Bronchial epithelial cell (primary cell): ENCODE measurements at regions not wholly inside any gene's neighbourhood (a gene's known extent, or its start where the extent isn't known, plus 50 kb on each side); places are given as distances from the start of the nearest gene placed in this dataset.
A peak's percentile ranks its signal among the peaks of the same experiment; 100 is the strongest.
"Not testable (repeated sequence)": the region's sequence is repeated elsewhere in the genome, so short reads cannot be mapped to it uniquely, and the experiment has no call there.

Source experiments
- DNase-seq: peaks from one replicate; pipeline ENCODE4 v3.0.0-alpha.2; 2010; ENCODE audit warnings: low read depth
- FAIRE-seq: peaks from 2 replicates; lab custom pipeline; 2011; peaks lifted over from hg19 to GRCh38; lab: Jason Lieb, UNC
- H3K27me3 ChIP-seq: 2 replicates; pipeline ENCODE4 v1.5.1; 2011; ENCODE audit warnings: low read length; ENCODE audit not compliant: control insufficient read depth, insufficient read depth
- H3K36me3 ChIP-seq: 2 replicates; pipeline ENCODE4 v1.5.1; 2011; ENCODE audit warnings: low read length; ENCODE audit not compliant: control insufficient read depth, insufficient read depth
- H3K4me3 ChIP-seq: 2 replicates; pipeline ENCODE4 v1.5.1; 2011; ENCODE audit warnings: mild to moderate bottlenecking, low read depth, low read length, control low read depth
- CTCF ChIP-seq: IDR thresholded peaks from 2 replicates; pipeline ENCODE4 v1.5.1; 2011; ENCODE audit warnings: mild to moderate bottlenecking, moderate library complexity, low read length, control low read depth, inconsistent platforms; ENCODE audit not compliant: insufficient read depth, severe bottlenecking

- no peak for DNase-seq
- FAIRE-seq: peak; percentile 70
- Histone ChIP-seq H3K27me3 (no peaks in the 10 kb centered on the region), H3K4me3 (no peak overlapping the region), H3K36me3 (no peaks in the 10 kb centered on the region)
- TF ChIP-seq CTCF: no peak
Observed at GRCh38 chr10:45135443-45136198, 134.9 kb downstream of the ZNF22 start.

GRCh38 chr10:45136256-45136655 is 135.5 kb downstream of the ZNF22 start:
- no peak for DNase-seq
- Histone ChIP-seq H3K36me3 (no peaks in the 10 kb centered on the region), H3K27me3 (no peaks in the 10 kb centered on the region), H3K4me3 (no peak overlapping the region)
- TF ChIP-seq CTCF: no peak
- FAIRE-seq: no peak

GRCh38 chr10:45144326-45145070 is 143.8 kb downstream of the ZNF22 start:
- H3K27me3 ChIP-seq: no peaks in the 10 kb centered on the region

GRCh38 chr10:45145143-45145542 is 144.4 kb downstream of the ZNF22 start:
- not testable (repeated sequence) for FAIRE-seq, DNase-seq

More at GRCh38 chr10:45144326-45145070, 143.8 kb downstream of the ZNF22 start:
- TF ChIP-seq CTCF: no peak
- H3K4me3 ChIP-seq: no peak overlapping the region
- no peak for DNase-seq
- H3K36me3 ChIP-seq: no peaks in the 10 kb centered on the region
- FAIRE-seq: no peak

GRCh38 chr10:45147000-45147399 is 146.3 kb downstream of the ZNF22 start:
- Histone ChIP-seq H3K27me3 (no peaks in the 10 kb centered on the region), H3K36me3 (no peaks in the 10 kb centered on the region), H3K4me3 (no peak overlapping the region)
- no peak for TF ChIP-seq CTCF
- DNase-seq (no peak), FAIRE-seq (no peak)

More at GRCh38 chr10:45145143-45145542, 144.4 kb downstream of the ZNF22 start:
- not testable (repeated sequence) for H3K36me3 ChIP-seq, H3K4me3 ChIP-seq, H3K27me3 ChIP-seq

GRCh38 chr10:45150997-45151396 is 150.3 kb downstream of the ZNF22 start:
- DNase-seq (no peak), FAIRE-seq (no peak)
- H3K27me3 ChIP-seq: no peaks in the 10 kb centered on the region
- no peak for TF ChIP-seq CTCF
- no peaks in the 10 kb centered on the region for H3K36me3 ChIP-seq
- no peak overlapping the region for H3K4me3 ChIP-seq
